H9 (cell line): ENCODE measurements at regions not wholly inside any gene's neighbourhood (a gene's known extent, or its start where the extent isn't known, plus 50 kb on each side); places are given as distances from the start of the nearest gene placed in this dataset.

Experiments
- DNase-seq: peaks from one replicate; pipeline ENCODE4 v3.0.0-alpha.2; 2017
- H2AFZ ChIP-seq: one replicate; pipeline ENCODE4 v1.6.1; 2013; ENCODE audit warnings: mild to moderate bottlenecking, low read length, control low read depth, moderate library complexity
- H2AK5ac ChIP-seq: 2 replicates; pipeline ENCODE4 v1.6.1; 2013; ENCODE audit warnings: low read length, control low read depth, mixed read lengths; ENCODE audit not compliant: insufficient read length
- H2BK120ac ChIP-seq: one replicate; pipeline ENCODE4 v1.6.1; 2013; ENCODE audit warnings: low read depth, mild to moderate bottlenecking, low read length, control low read depth, inconsistent platforms; ENCODE audit not compliant: poor library complexity, severe bottlenecking
- H2BK12ac ChIP-seq: 2 replicates; pipeline ENCODE4 v1.6.1; 2013; ENCODE audit warnings: low read length, control low read depth, mixed read lengths, low read depth; ENCODE audit not compliant: insufficient read length
- H2BK15ac ChIP-seq: 2 replicates; pipeline ENCODE4 v1.6.1; 2013; ENCODE audit warnings: low read depth, low read length, control low read depth
- H2BK20ac ChIP-seq: one replicate; pipeline ENCODE4 v1.6.1; 2013; ENCODE audit warnings: low read depth, mild to moderate bottlenecking, low read length, control low read depth, inconsistent platforms; ENCODE audit not compliant: poor library complexity, severe bottlenecking
- H2BK5ac ChIP-seq: 2 replicates; pipeline ENCODE4 v1.6.1; 2013; ENCODE audit warnings: low read length, control low read depth, mixed read lengths; ENCODE audit not compliant: insufficient read length
- H3K14ac ChIP-seq: 2 replicates; pipeline ENCODE4 v1.6.1; 2013; ENCODE audit warnings: low read length, control low read depth; ENCODE audit not compliant: insufficient read depth
- H3K18ac ChIP-seq: 2 replicates; pipeline ENCODE4 v1.6.1; 2013; ENCODE audit warnings: low read depth, mild to moderate bottlenecking, mixed read lengths, low read length, control low read depth; ENCODE audit not compliant: insufficient read length
- H3K23ac ChIP-seq: 2 replicates; pipeline ENCODE4 v1.6.1; 2013; ENCODE audit warnings: low read length, control low read depth, mixed read lengths, low read depth; ENCODE audit not compliant: insufficient read length
- H3K23me2 ChIP-seq: 2 replicates; pipeline ENCODE4 v1.6.1; 2013; ENCODE audit warnings: low read depth, mild to moderate bottlenecking, mixed read lengths, low read length, control low read depth; ENCODE audit not compliant: insufficient read length, poor library complexity, severe bottlenecking
- H3K27ac ChIP-seq: 2 replicates; pipeline ENCODE4 v1.5.1; 2013; ENCODE audit warnings: low read length, control low read depth, mixed read lengths, low read depth; ENCODE audit not compliant: insufficient read length
- H3K27me3 ChIP-seq: 2 replicates; pipeline ENCODE4 v1.6.1; 2013; ENCODE audit warnings: low read length, control low read depth, inconsistent platforms; ENCODE audit not compliant: insufficient read depth
- H3K4ac ChIP-seq: 2 replicates; pipeline ENCODE4 v1.6.1; 2013; ENCODE audit warnings: low read depth, mild to moderate bottlenecking, control low read depth, inconsistent platforms, low read length, moderate library complexity
- H3K4me1 ChIP-seq: 2 replicates; pipeline ENCODE4 v1.6.1; 2013; ENCODE audit warnings: low read length, control low read depth, inconsistent platforms; ENCODE audit not compliant: insufficient read depth
- H3K4me2 ChIP-seq: 2 replicates; pipeline ENCODE4 v1.6.1; 2013; ENCODE audit warnings: low read length, control low read depth, mixed read lengths; ENCODE audit not compliant: insufficient read length, insufficient read depth
- H3K56ac ChIP-seq: 2 replicates; pipeline ENCODE4 v1.6.1; 2013; ENCODE audit warnings: low read depth, mild to moderate bottlenecking, mixed read lengths, low read length, control low read depth; ENCODE audit not compliant: insufficient read length
- H3K79me1 ChIP-seq: 2 replicates; pipeline ENCODE4 v1.6.1; 2013; ENCODE audit warnings: low read depth, mild to moderate bottlenecking, moderate library complexity, low read length, control low read depth, inconsistent platforms; ENCODE audit not compliant: insufficient read depth, poor library complexity, severe bottlenecking
- H3K79me2 ChIP-seq: 2 replicates; pipeline ENCODE4 v1.6.1; 2013; ENCODE audit warnings: low read length, control low read depth, inconsistent platforms; ENCODE audit not compliant: insufficient read depth
- H3K9ac ChIP-seq: 2 replicates; pipeline ENCODE4 v1.6.1; 2013; ENCODE audit warnings: low read length, control low read depth, mixed read lengths; ENCODE audit not compliant: insufficient read length; ENCODE audit errors: extremely low read depth
- H3K9me3 ChIP-seq: one replicate; pipeline ENCODE4 v1.6.1; 2013; ENCODE audit warnings: low read depth, low read length, inconsistent platforms; ENCODE audit not compliant: control insufficient read depth
- H3T11ph ChIP-seq: one replicate; pipeline ENCODE4 v1.6.1; 2013; ENCODE audit warnings: mild to moderate bottlenecking, low read length, control low read depth, inconsistent platforms
- H4K20me1 ChIP-seq: one replicate; pipeline ENCODE4 v1.6.1; 2013; ENCODE audit not compliant: control insufficient read depth, insufficient read length, insufficient read depth
- H4K5ac ChIP-seq: 2 replicates; pipeline ENCODE4 v1.6.1; 2013; ENCODE audit warnings: low read depth, mild to moderate bottlenecking, mixed read lengths, low read length, control low read depth; ENCODE audit not compliant: insufficient read length
- H4K8ac ChIP-seq: replicated peaks from 2 replicates; pipeline ENCODE4 v1.6.1; 2013; ENCODE audit warnings: low read length, control low read depth, mixed read lengths, low read depth; ENCODE audit not compliant: insufficient read length
- H4K91ac ChIP-seq: 2 replicates; pipeline ENCODE4 v1.6.1; 2013; ENCODE audit warnings: low read depth, mild to moderate bottlenecking, moderate library complexity, mixed read lengths, low read length, control low read depth; ENCODE audit not compliant: insufficient read length
- H3K27ac Mint-ChIP-seq, 3 experiments: 2 replicates in 2 of 3; 3 replicates in 1 of 3; pipeline ENCODE4 v1.8.0; 2020 to 2021; ENCODE audit warnings: mixed read lengths in 3 of 3, mild to moderate bottlenecking in 1 of 3, moderate library complexity in 1 of 3
- H3K27me3 Mint-ChIP-seq: 2 replicates; pipeline ENCODE4 v1.8.0; 2021; ENCODE audit warnings: low read depth, mild to moderate bottlenecking, moderate library complexity, mixed read lengths
- H3K36me3 Mint-ChIP-seq, 3 experiments: 2 replicates in 2 of 3; 3 replicates in 1 of 3; pipeline ENCODE4 v1.8.0; 2020 to 2021; ENCODE audit warnings: low read depth in 3 of 3, mixed read lengths in 3 of 3; ENCODE audit not compliant: insufficient read depth in 1 of 3
- H3K4me1 Mint-ChIP-seq, 2 experiments: 2 replicates each; pipeline ENCODE4 v1.8.0; 2020; ENCODE audit warnings: mixed read lengths in 2 of 2
- H3K4me3 Mint-ChIP-seq, 2 experiments: 2 replicates in 1 of 2; 3 replicates in 1 of 2; pipeline ENCODE4 v1.8.0; 2020 to 2021; ENCODE audit warnings: mild to moderate bottlenecking in 2 of 2, mixed read lengths in 2 of 2, moderate library complexity in 1 of 2
- H3K9me3 Mint-ChIP-seq, 2 experiments: 2 replicates in 1 of 2; 3 replicates in 1 of 2; pipeline ENCODE4 v1.8.0; 2020; ENCODE audit warnings: mild to moderate bottlenecking in 2 of 2, mixed read lengths in 2 of 2, moderate library complexity in 1 of 2
- WGBS: extraction: QIAGEN DNeasy Blood & Tissue Kit; methylation state at CpG from one replicate; pipeline ENCODE4 v1.1.7; 2013; ENCODE audit warnings: missing lambda C conversion rate, low lambda C conversion rate, mixed read lengths; ENCODE audit not compliant: insufficient read length; ENCODE audit errors: extremely low coverage; 5-methylcytosine and 5-hydroxymethylcytosine counted together
- TF ChIP-seq, protein P1 (sequence below): fragments of 200-600 bp; sonication (generic); conservative IDR thresholded peaks from 3 replicates; pipeline ENCODE4 v1.8.0; 2021; ENCODE audit warnings: antibody characterized with exemption, mild to moderate bottlenecking

GRCh38 chr11:11003226-11003625, 145.4 kb upstream of the ZBED5 start:
- no peak overlapping the region for H3T11ph ChIP-seq
- H2AFZ ChIP-seq, result no peak overlapping the region
- H3K9ac ChIP-seq, result no peak overlapping the region
- no peak overlapping the region for H2BK120ac ChIP-seq
- H4K20me1 ChIP-seq, result no peaks in the 10 kb centered on the region
- H2AK5ac ChIP-seq, result no peak overlapping the region
- DNase-seq, result no peak
- no CpG with 5 or more reads among the region's 3 CpGs for WGBS
- no peaks in the 10 kb centered on the region for H3K23me2 ChIP-seq
- no peak overlapping the region for H3K27ac ChIP-seq
- H4K8ac ChIP-seq, result no peak overlapping the region
- no peak overlapping the region for H2BK15ac ChIP-seq
- H3K4me2 ChIP-seq, result no peak overlapping the region
- TF ChIP-seq, protein P1, sequence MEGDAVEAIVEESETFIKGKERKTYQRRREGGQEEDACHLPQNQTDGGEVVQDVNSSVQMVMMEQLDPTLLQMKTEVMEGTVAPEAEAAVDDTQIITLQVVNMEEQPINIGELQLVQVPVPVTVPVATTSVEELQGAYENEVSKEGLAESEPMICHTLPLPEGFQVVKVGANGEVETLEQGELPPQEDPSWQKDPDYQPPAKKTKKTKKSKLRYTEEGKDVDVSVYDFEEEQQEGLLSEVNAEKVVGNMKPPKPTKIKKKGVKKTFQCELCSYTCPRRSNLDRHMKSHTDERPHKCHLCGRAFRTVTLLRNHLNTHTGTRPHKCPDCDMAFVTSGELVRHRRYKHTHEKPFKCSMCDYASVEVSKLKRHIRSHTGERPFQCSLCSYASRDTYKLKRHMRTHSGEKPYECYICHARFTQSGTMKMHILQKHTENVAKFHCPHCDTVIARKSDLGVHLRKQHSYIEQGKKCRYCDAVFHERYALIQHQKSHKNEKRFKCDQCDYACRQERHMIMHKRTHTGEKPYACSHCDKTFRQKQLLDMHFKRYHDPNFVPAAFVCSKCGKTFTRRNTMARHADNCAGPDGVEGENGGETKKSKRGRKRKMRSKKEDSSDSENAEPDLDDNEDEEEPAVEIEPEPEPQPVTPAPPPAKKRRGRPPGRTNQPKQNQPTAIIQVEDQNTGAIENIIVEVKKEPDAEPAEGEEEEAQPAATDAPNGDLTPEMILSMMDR, result no peak
- Mint-ChIP-seq H3K27ac (no peak overlapping the region), H3K27me3 (peaks cover 2% of the 10 kb centered on the region; the same call in 1 of the 2 replicates), H3K4me3 (no peak overlapping the region), H3K4me1 (peaks cover 0 to 3% of the 10 kb centered on the region in 2 experiments; a peak in 1 of 4 replicates), H3K9me3 (peaks cover 3 to 6% of the 10 kb centered on the region in 2 experiments; a peak in 3 of 5 replicates), H3K36me3 (peaks cover 0 to 4% (median 0%) of the 10 kb centered on the region in 3 experiments; a peak in 1 of 7 replicates)
- H3K56ac ChIP-seq, result no peak overlapping the region
- no peak overlapping the region for H3K4ac ChIP-seq
- H2BK12ac ChIP-seq, result no peak overlapping the region
- H3K79me2 ChIP-seq, result no peaks in the 10 kb centered on the region
- no peak overlapping the region for H3K14ac ChIP-seq
- H3K79me1 ChIP-seq, result no peaks in the 10 kb centered on the region
- no peak overlapping the region for H3K23ac ChIP-seq
- no peak overlapping the region for H4K5ac ChIP-seq
- H3K18ac ChIP-seq, result no peak overlapping the region
- no peak overlapping the region for H2BK5ac ChIP-seq
- H3K9me3 ChIP-seq, result no peaks in the 10 kb centered on the region
- H4K91ac ChIP-seq, result no peak overlapping the region
- H2BK20ac ChIP-seq, result no peak overlapping the region
- H3K27me3 ChIP-seq, result no peaks in the 10 kb centered on the region
- no peaks in the 10 kb centered on the region for H3K4me1 ChIP-seq
